A549 (cell line): ENCODE measurements at regions not wholly inside any gene's neighbourhood (a gene's known extent, or its start where the extent isn't known, plus 50 kb on each side); places are given as distances from the start of the nearest gene placed in this dataset.

ENCODE experiments used
- JUNB ChIP-seq: fragments of >200 bp; sonication (Bioruptor Twin); formaldehyde crosslinking; IDR thresholded peaks from 2 replicates; pipeline ENCODE4 v1.6.1; 2016
- POLR2A ChIP-seq: IDR thresholded peaks from 2 replicates; pipeline ENCODE4 v1.6.1; 2012; ENCODE audit warnings: mild to moderate bottlenecking, low read length

- TF ChIP-seq POLR2A: no peak
- no peak for TF ChIP-seq JUNB
Measured at GRCh38 chr14:96745500-96746051, 51.6 kb upstream of the VRK1 start.
